Astrocyte of the spinal cord (primary cell): ENCODE measurements at regions not wholly inside any gene's neighbourhood (a gene's known extent, or its start where the extent isn't known, plus 50 kb on each side); places are given as distances from the start of the nearest gene placed in this dataset.

Source experiments
- DNase-seq: peaks from one replicate; pipeline ENCODE4 v3.0.0; 2011; ENCODE audit warnings: low read depth, low spot score
- H3K4me3 ChIP-seq: 2 replicates; pipeline ENCODE4 v1.5.1; 2011; ENCODE audit warnings: low read depth, mild to moderate bottlenecking, low read length, moderate library complexity
- in situ Hi-C: cut with HindIII; loops from 2 replicates; pipeline ENCODE4 v1.10.0; 2017; ENCODE audit warnings: low sequenced_read_pairs
- TF ChIP-seq, protein P1 (sequence below): IDR thresholded peaks from 2 replicates; pipeline ENCODE4 v1.5.1; 2012; ENCODE audit warnings: low read depth, mild to moderate bottlenecking, low read length, inconsistent platforms

- H3K4me3 ChIP-seq = no peak overlapping the region
- in situ Hi-C loops = no loop called here
- no peak for DNase-seq
- TF ChIP-seq, protein P1, sequence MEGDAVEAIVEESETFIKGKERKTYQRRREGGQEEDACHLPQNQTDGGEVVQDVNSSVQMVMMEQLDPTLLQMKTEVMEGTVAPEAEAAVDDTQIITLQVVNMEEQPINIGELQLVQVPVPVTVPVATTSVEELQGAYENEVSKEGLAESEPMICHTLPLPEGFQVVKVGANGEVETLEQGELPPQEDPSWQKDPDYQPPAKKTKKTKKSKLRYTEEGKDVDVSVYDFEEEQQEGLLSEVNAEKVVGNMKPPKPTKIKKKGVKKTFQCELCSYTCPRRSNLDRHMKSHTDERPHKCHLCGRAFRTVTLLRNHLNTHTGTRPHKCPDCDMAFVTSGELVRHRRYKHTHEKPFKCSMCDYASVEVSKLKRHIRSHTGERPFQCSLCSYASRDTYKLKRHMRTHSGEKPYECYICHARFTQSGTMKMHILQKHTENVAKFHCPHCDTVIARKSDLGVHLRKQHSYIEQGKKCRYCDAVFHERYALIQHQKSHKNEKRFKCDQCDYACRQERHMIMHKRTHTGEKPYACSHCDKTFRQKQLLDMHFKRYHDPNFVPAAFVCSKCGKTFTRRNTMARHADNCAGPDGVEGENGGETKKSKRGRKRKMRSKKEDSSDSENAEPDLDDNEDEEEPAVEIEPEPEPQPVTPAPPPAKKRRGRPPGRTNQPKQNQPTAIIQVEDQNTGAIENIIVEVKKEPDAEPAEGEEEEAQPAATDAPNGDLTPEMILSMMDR = no peak
Measured at GRCh38 chr3:88930611-88931010, 176.8 kb upstream of the EPHA3 start.

GRCh38 chr3:88936831-88937230 is 170.6 kb upstream of the EPHA3 start:
- no peak overlapping the region for H3K4me3 ChIP-seq
- in situ Hi-C loops = no loop called here
- TF ChIP-seq, protein P1 = no peak
- no peak for DNase-seq

- DNase-seq = no peak
- in situ Hi-C loops = no loop called here
- TF ChIP-seq, protein P1 = no peak
Measured at GRCh38 chr3:88940296-88940695, 167.1 kb upstream of the EPHA3 start.

DNA sequence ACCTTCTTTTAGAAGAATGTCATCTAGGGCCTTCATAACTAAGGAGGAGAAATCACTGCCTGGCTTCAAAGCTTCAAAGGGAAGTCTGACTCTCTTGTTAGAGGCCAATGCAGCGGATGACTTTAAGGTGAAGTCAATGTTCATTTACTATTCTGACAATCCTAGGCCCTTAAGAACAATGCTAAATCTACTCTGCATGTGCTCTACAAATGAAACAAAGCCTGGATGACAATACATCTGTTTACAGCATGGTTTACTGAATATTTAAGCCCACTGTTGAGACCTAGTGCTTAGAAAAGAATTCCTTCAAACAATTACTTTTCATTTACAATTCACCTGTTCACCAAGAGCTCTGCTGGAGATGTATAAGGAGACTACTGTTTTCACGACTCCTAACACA is 160.4 kb upstream of the EPHA3 start:
- no peak for DNase-seq
- in situ Hi-C loops = no loop called here
- TF ChIP-seq, protein P1 = no peak
- no peak overlapping the region for H3K4me3 ChIP-seq

More at GRCh38 chr3:88940296-88940695, 167.1 kb upstream of the EPHA3 start:
- H3K4me3 ChIP-seq = no peak overlapping the region

- no peak overlapping the region for H3K4me3 ChIP-seq
- in situ Hi-C loops = no loop called here
- TF ChIP-seq, protein P1 = no peak
- DNase-seq = no peak
Measured at GRCh38 chr3:88954853-88955252, 152.6 kb upstream of the EPHA3 start.

GRCh38 chr3:88955274-88955673 is 152.1 kb upstream of the EPHA3 start:
- TF ChIP-seq, protein P1 = no peak
- H3K4me3 ChIP-seq = no peak overlapping the region
- DNase-seq = no peak
- in situ Hi-C loops = no loop called here
